Activated B cell treated with CpG ODN at 0.5 μM for 24 hours (primary cell): ENCODE measurements at regions not wholly inside any gene's neighbourhood (a gene's known extent, or its start where the extent isn't known, plus 50 kb on each side); places are given as distances from the start of the nearest gene placed in this dataset.
"Not testable (repeated sequence)": the region's sequence is repeated elsewhere in the genome, so short reads cannot be mapped to it uniquely, and the experiment has no call there.

Source experiments
- ATAC-seq: fragments of 200-7000 bp; cut with Tn5 transposase; one replicate; pipeline ENCODE4 v1.10.0; 2021; ENCODE audit warnings: low read depth, mild to moderate bottlenecking, moderate library complexity
- CTCF ChIA-PET: fragments of 350-600 bp; sonication (Branson Sonifier 250); formaldehyde crosslinking; loops from one replicate; lab custom pipeline; 2021; ENCODE audit warnings: antibody characterized with exemption; lab: Charles Lee
- POLR2A ChIA-PET: fragments of 350-600 bp; sonication (Branson Sonifier 250); formaldehyde crosslinking; loops from one replicate; lab custom pipeline; 2021; ENCODE audit warnings: antibody characterized with exemption; lab: Charles Lee
- DNase-seq: peaks from one replicate; pipeline ENCODE4 v3.0.0; 2022
- H3K27ac Mint-ChIP-seq: one replicate; pipeline ENCODE4 v1.8.0; 2020; ENCODE audit warnings: mixed read lengths
- H3K27me3 Mint-ChIP-seq: one replicate; pipeline ENCODE4 v1.8.0; 2021; ENCODE audit warnings: mixed read lengths
- H3K36me3 Mint-ChIP-seq: one replicate; pipeline ENCODE4 v1.8.0; 2021; ENCODE audit warnings: low read depth, mixed read lengths
- H3K4me1 Mint-ChIP-seq: one replicate; pipeline ENCODE4 v1.8.0; 2021; ENCODE audit warnings: mixed read lengths
- H3K4me3 Mint-ChIP-seq: one replicate; pipeline ENCODE4 v1.8.0; 2020; ENCODE audit warnings: mild to moderate bottlenecking, mixed read lengths
- H3K9me3 Mint-ChIP-seq: one replicate; pipeline ENCODE4 v1.8.0; 2020; ENCODE audit warnings: mixed read lengths
- intact Hi-C: fragments of 100-400 bp; cut with micrococcal nuclease; formaldehyde crosslinking; loops from one replicate; pipeline ENCODE4 v1.15.1; 2024
- TF ChIP-seq, protein P1 (sequence below): fragments of 200-600 bp; IDR thresholded peaks from one replicate; pipeline ENCODE4 v1.8.0; 2022; ENCODE audit warnings: antibody characterized with exemption, mild to moderate bottlenecking

DNA sequence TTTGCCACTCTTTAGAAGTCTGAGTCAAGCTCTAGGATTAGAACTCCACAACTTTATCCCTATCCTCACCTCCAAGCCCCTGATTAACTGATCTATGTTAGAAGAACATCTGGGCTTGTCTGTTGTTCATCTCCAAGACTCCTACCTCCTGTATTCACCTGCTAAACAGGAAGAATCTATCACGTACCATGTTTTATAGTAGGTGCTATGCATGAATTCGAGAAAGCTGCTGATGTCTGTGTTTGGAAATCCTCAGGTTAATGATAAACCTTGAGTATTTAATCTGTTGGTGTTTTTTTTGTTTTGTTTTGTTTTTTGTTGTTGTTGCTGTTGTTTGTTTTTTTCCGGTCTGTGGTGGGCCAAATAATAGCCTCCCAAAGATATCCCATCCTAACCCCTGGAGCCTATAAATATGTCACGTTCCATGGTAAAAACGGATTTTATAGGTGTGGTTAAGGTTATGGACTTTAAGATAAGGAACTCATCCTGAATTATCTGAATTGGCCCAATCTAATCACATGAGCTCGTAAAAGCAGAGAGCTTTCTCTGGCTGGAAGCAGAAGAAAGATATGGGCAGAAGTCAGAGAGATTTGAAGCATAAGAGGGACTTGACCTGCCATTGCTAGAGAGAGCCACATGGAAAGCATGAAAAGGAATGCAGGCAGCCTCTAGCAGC lies 101.2 kb upstream of the DUSP21 start:
- Mint-ChIP-seq H3K4me1 (no peaks in the 10 kb centered on the region), H3K9me3 (no peaks in the 10 kb centered on the region), H3K36me3 (no peaks in the 10 kb centered on the region), H3K27ac (no peak overlapping the region), H3K27me3 (no peaks in the 10 kb centered on the region), H3K4me3 (no peak overlapping the region)
- DNase-seq (no peak), ATAC-seq (no peak)
- ChIA-PET CTCF (no interaction called here), POLR2A (no interaction called here)
- TF ChIP-seq, protein P1, sequence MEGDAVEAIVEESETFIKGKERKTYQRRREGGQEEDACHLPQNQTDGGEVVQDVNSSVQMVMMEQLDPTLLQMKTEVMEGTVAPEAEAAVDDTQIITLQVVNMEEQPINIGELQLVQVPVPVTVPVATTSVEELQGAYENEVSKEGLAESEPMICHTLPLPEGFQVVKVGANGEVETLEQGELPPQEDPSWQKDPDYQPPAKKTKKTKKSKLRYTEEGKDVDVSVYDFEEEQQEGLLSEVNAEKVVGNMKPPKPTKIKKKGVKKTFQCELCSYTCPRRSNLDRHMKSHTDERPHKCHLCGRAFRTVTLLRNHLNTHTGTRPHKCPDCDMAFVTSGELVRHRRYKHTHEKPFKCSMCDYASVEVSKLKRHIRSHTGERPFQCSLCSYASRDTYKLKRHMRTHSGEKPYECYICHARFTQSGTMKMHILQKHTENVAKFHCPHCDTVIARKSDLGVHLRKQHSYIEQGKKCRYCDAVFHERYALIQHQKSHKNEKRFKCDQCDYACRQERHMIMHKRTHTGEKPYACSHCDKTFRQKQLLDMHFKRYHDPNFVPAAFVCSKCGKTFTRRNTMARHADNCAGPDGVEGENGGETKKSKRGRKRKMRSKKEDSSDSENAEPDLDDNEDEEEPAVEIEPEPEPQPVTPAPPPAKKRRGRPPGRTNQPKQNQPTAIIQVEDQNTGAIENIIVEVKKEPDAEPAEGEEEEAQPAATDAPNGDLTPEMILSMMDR = no peak
- intact Hi-C loops = no loop called here

DNA sequence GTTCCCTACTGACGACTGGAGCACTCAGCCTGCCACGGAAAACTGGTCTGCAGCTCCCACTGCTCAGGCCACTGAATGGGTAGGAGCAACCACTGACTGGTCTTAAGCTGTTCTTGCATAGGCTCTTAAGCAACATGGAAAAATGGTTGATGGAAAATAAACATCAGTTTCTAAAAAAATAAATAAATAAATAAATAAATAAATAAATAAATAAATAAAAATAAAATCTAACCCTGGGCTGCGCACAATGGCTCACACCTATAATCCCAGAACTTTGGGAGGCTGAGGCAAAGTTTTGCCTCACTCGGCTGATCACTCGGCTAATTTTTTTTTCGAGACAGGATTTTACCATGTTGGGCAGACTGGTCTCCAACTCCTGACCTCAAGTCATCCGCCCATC lies 102.0 kb upstream of the DUSP21 start:
- H3K27me3 Mint-ChIP-seq, H3K9me3 Mint-ChIP-seq, H3K36me3 Mint-ChIP-seq, intact Hi-C loops, ATAC-seq, H3K4me3 Mint-ChIP-seq, CTCF ChIA-PET, DNase-seq, POLR2A ChIA-PET, H3K4me1 Mint-ChIP-seq, H3K27ac Mint-ChIP-seq: not testable (repeated sequence)

DNA sequence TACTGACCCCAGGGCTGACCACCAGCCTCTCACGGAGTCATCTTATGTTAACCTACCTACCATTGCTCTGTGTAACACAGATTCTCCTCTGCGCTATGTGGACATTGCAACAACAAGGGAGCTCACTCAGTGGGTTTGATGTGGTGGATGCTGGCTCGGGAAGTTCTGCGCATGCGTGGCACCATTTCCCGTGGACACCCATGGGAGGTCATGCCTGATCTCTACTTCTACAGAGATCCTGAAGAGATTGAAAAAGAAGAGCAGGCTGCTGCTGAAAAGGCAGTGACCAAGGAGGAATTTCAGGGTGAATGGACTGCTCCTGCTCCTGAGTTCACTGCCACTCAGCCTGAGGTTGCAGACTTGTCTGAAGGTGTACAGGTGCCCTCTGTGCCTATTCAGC lies 102.4 kb upstream of the DUSP21 start:
- H3K4me1 Mint-ChIP-seq, DNase-seq, H3K27ac Mint-ChIP-seq, H3K27me3 Mint-ChIP-seq, intact Hi-C loops, H3K4me3 Mint-ChIP-seq, POLR2A ChIA-PET, ATAC-seq, H3K9me3 Mint-ChIP-seq, CTCF ChIA-PET, H3K36me3 Mint-ChIP-seq: not testable (repeated sequence)

DNA sequence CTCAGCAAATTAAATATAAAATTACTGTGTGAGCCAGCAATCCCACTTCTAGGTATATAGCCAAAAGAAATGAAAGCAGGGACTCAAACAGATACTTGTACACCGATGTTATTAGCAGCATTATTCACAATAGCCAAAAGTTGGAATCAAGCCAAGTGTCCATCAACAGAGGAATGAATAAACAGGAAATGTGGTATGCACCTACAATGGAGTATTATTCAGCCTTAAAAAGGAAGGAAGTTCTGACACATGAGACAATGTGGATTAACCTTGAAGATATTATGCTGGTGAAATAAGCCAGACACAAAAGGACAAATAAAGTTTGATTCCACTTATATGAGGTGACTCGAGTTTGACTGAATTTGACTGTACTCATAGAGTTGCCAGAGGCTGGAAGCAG lies 108.3 kb upstream of the DUSP21 start:
- TF ChIP-seq, protein P1 = no peak
- POLR2A ChIA-PET = no interaction called here
- H3K9me3 Mint-ChIP-seq = no peaks in the 10 kb centered on the region
- ATAC-seq (no peak), DNase-seq (no peak)
- CTCF ChIA-PET = no interaction called here
- H3K36me3 Mint-ChIP-seq = no peaks in the 10 kb centered on the region
- no peak overlapping the region for H3K27ac Mint-ChIP-seq
- H3K4me3 Mint-ChIP-seq = no peak overlapping the region
- H3K27me3 Mint-ChIP-seq = no peaks in the 10 kb centered on the region
- H3K4me1 Mint-ChIP-seq = no peaks in the 10 kb centered on the region
- intact Hi-C loops = no loop called here

DNA sequence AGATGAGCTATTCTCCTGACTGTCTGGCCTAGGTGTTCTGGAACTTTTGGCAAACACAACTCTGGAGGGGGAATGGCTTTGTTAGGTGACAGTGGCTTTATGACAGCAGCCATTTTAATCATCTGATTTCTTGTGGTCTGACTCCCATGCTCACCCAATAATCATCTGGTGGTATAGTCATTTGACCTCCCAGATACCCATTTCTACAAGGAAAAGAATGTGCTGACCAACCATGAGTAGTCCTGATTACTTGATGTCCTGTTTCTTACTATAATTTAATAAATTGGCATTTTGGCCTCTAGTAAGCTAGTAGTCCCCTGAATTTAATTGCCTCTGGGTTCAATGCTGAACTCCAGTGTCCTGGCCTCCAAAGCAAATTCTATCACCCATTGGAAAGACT lies 109.9 kb upstream of the DUSP21 start:
- Mint-ChIP-seq H3K4me3 (no peak overlapping the region), H3K27me3 (no peaks in the 10 kb centered on the region), H3K4me1 (no peaks in the 10 kb centered on the region), H3K27ac (no peak overlapping the region), H3K9me3 (no peaks in the 10 kb centered on the region), H3K36me3 (no peaks in the 10 kb centered on the region)
- TF ChIP-seq, protein P1 = no peak
- DNase-seq (no peak), ATAC-seq (no peak)
- intact Hi-C loops = no loop called here
- CTCF ChIA-PET = no interaction called here
- POLR2A ChIA-PET = no interaction called here

DNA sequence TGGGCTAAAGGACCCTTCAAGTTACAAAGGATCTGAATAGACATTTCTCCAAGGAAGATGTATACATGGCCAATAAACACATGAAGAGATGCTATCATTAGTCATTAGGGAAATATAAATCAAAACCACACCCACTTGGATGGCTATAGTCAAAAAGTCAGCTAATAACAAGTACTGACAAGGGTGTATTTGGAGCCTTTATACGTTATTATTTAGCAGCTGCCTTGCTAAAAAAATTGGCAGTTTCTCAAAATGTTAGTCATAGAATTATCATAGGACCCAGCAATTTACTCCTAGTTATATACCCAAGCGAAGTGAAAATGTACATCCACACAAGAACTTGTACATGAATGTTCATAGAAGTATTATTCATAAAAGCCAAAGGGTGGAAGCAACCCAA lies 112.7 kb upstream of the DUSP21 start:
- TF ChIP-seq, protein P1 = no peak
- DNase-seq = no peak
- Mint-ChIP-seq H3K27me3 (no peaks in the 10 kb centered on the region), H3K4me3 (no peak overlapping the region), H3K4me1 (no peaks in the 10 kb centered on the region), H3K27ac (no peak overlapping the region), H3K9me3 (no peaks in the 10 kb centered on the region), H3K36me3 (no peaks in the 10 kb centered on the region)
- ATAC-seq = no peak
- intact Hi-C loops = no loop called here
- ChIA-PET CTCF (no interaction called here), POLR2A (no interaction called here)
